ENCODE measurements at regions not wholly inside any gene's neighbourhood (a gene's known extent, or its start where the extent isn't known, plus 50 kb on each side); places are given as distances from the start of the nearest gene placed in this dataset.
"Not testable (repeated sequence)": the region's sequence is repeated elsewhere in the genome, so short reads cannot be mapped to it uniquely, and the experiment has no call there.

GRCh38 chr12:18882690-18883089, 144.8 kb downstream of the CAPZA3 start:
- POLR2A ChIA-PET: no interaction called here
- intact Hi-C loops (cut with micrococcal nuclease): no loop called here
- ATAC-seq: no peak
- no peaks in the 10 kb centered on the region for H3K36me3 Mint-ChIP-seq (ENCODE audit: low read depth)
- no peaks in the 10 kb centered on the region for H3K4me1 Mint-ChIP-seq (ENCODE audit: low read depth)
- H3K27ac Mint-ChIP-seq: no peak overlapping the region
- CTCF ChIA-PET: no interaction called here
- H3K27me3 Mint-ChIP-seq: no peaks in the 10 kb centered on the region
- DNase-seq: no peak
- no peak for TF ChIP-seq CTCF (IDR thresholded peaks at IDR 0.05)
- H3K4me3 Mint-ChIP-seq: no peak overlapping the region
- no peaks in the 10 kb centered on the region for H3K9me3 Mint-ChIP-seq

DNA sequence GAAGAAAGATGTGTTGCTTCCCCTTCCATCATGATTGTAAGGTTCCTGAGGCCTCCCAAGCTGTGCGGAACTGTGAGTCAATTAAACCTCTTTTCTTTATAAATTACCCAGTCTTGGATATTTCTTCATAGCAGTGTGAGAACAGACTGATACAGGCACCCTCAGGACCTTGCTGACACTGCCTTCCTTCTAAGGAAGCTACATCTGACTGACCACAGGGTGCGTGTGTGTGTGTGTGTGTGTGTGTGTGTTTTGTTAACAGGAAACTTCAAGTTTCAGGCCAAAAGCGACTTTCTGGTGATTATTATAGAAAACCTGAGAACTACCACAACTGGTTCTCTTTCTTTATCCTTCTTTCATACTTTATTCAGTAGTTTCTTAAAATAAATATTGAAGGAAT, 149.0 kb downstream of the CAPZA3 start:
- no peak for ATAC-seq
- H3K4me1 Mint-ChIP-seq (ENCODE audit: low read depth): no peaks in the 10 kb centered on the region
- no peak overlapping the region for H3K4me3 Mint-ChIP-seq
- intact Hi-C loops (cut with micrococcal nuclease): no loop called here
- ChIA-PET POLR2A (no interaction called here), CTCF (no interaction called here)
- peaks cover 2% of the 10 kb centered on the region for H3K9me3 Mint-ChIP-seq
- no peak for DNase-seq
- TF ChIP-seq CTCF (IDR thresholded peaks at IDR 0.05): no peak
- peaks cover 1% of the 10 kb centered on the region for H3K27me3 Mint-ChIP-seq
- no peak overlapping the region for H3K27ac Mint-ChIP-seq
- H3K36me3 Mint-ChIP-seq (ENCODE audit: low read depth): no peaks in the 10 kb centered on the region

DNA sequence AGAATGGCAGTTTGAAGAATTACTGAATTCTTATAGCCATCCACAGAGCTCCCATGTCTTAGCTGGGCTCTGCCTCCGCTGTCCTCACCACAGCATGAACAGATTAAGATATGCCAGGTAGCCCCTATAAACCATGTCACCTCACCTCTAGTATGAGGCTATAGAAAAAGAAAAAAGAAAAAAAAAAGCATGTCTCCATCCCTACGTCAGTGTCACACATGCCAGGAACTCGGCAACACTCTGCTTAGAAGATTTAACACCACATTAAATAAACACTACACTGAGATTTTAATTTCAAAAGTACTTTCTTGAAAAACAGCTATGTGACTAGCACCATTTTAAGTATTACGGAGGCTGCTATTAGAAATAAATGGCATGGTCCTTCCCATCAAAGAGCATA, 149.4 kb downstream of the CAPZA3 start:
- ATAC-seq: no peak
- no peaks in the 10 kb centered on the region for H3K4me1 Mint-ChIP-seq (ENCODE audit: low read depth)
- H3K36me3 Mint-ChIP-seq (ENCODE audit: low read depth): no peaks in the 10 kb centered on the region
- CTCF ChIA-PET: no interaction called here
- H3K9me3 Mint-ChIP-seq: peaks cover 4% of the 10 kb centered on the region
- intact Hi-C loops (cut with micrococcal nuclease): no loop called here
- no peak for TF ChIP-seq CTCF (IDR thresholded peaks at IDR 0.05)
- POLR2A ChIA-PET: no interaction called here
- no peak for DNase-seq
- H3K27me3 Mint-ChIP-seq: peaks cover 1% of the 10 kb centered on the region
- H3K4me3 Mint-ChIP-seq: no peak overlapping the region
- H3K27ac Mint-ChIP-seq: no peak overlapping the region

- no peaks in the 10 kb centered on the region for H3K4me1 Mint-ChIP-seq (ENCODE audit: low read depth)
- POLR2A ChIA-PET: no interaction called here
- no peak for TF ChIP-seq CTCF (IDR thresholded peaks at IDR 0.05)
- CTCF ChIA-PET: no interaction called here
- DNase-seq: no peak
- no peak overlapping the region for H3K4me3 Mint-ChIP-seq
- H3K36me3 Mint-ChIP-seq (ENCODE audit: low read depth): no peaks in the 10 kb centered on the region
- intact Hi-C loops (cut with micrococcal nuclease): no loop called here
- ATAC-seq: no peak
- peaks cover 4% of the 10 kb centered on the region for H3K9me3 Mint-ChIP-seq
- peaks cover 1% of the 10 kb centered on the region for H3K27me3 Mint-ChIP-seq
- H3K27ac Mint-ChIP-seq: no peak overlapping the region
These were observed 150.1 kb downstream of the CAPZA3 start for GRCh38 chr12:18888047-18888446.

DNA sequence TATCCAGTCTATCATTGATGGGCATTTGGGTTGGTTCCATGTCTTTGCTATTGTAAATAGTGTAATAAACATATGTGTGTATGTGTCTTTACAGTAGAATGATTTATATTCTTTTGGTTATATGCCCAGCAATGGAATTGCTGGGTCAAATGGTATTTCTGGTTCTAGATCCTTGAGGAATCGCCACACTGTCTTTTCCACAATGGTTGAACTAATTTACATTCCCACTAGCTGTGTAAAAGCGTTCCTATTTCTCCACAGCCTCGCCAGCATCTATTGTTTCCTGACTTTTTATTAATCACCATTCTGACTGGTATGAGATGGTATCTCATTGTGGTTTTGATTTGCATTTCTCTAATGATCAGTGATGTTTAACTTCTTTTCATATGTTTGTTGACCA, 152.7 kb downstream of the CAPZA3 start:
- H3K4me1 Mint-ChIP-seq (ENCODE audit: low read depth); H3K27ac Mint-ChIP-seq; H3K4me3 Mint-ChIP-seq; H3K9me3 Mint-ChIP-seq; CTCF ChIA-PET; H3K27me3 Mint-ChIP-seq; POLR2A ChIA-PET; H3K36me3 Mint-ChIP-seq (ENCODE audit: low read depth); ATAC-seq; intact Hi-C loops (cut with micrococcal nuclease); DNase-seq: not testable (repeated sequence)

GRCh38 chr12:18895540-18895939, 157.6 kb downstream of the CAPZA3 start:
- Mint-ChIP-seq H3K4me3 (no peak overlapping the region), H3K27ac (no peak overlapping the region), H3K36me3 (ENCODE audit: low read depth) (no peaks in the 10 kb centered on the region), H3K4me1 (ENCODE audit: low read depth) (no peaks in the 10 kb centered on the region), H3K9me3 (peaks cover 4% of the 10 kb centered on the region), H3K27me3 (peaks cover 9% of the 10 kb centered on the region)
- ChIA-PET POLR2A (no interaction called here), CTCF (no interaction called here)
- ATAC-seq (no peak), DNase-seq (no peak)
- intact Hi-C loops (cut with micrococcal nuclease): no loop called here
- no peak for TF ChIP-seq CTCF (IDR thresholded peaks at IDR 0.05)

Data from activated CD8-positive, alpha-beta T cell treated with anti-CD3 and anti-CD28 coated beads for 36 hours (primary cell).